ENCODE measurements at regions not wholly inside any gene's neighbourhood (a gene's known extent, or its start where the extent isn't known, plus 50 kb on each side); places are given as distances from the start of the nearest gene placed in this dataset.

GRCh38 chr16:35910409-35910808, 2451.0 kb downstream of the TP53TG3F start:
- DNase-seq = no peak

GRCh38 chr16:35911899-35912298, 2452.5 kb downstream of the TP53TG3F start:
- no peak for DNase-seq

- DNase-seq = no peak
These were observed 2472.3 kb downstream of the TP53TG3F start for GRCh38 chr16:35931722-35932121.
